GM13976 (cell line): ENCODE measurements at regions not wholly inside any gene's neighbourhood (a gene's known extent, or its start where the extent isn't known, plus 50 kb on each side); places are given as distances from the start of the nearest gene placed in this dataset.

Source experiments
- DNase-seq: peaks from one replicate; pipeline ENCODE4 v3.0.0; 2012; ENCODE audit warnings: low spot score
- in situ Hi-C: fragments of 300-500 bp; cut with MboI; formaldehyde crosslinking; loops from one replicate; pipeline ENCODE4 v1.12.0; 2022; ENCODE audit warnings: low sequenced_read_pairs, mixed read lengths, inconsistent platforms; ENCODE audit not compliant: unreplicated experiment
- TF ChIP-seq, protein P1 (sequence below): IDR thresholded peaks from 2 replicates; pipeline ENCODE4 v1.5.1; 2012; ENCODE audit warnings: borderline replicate concordance, mild to moderate bottlenecking; ENCODE audit not compliant: insufficient read depth; ENCODE audit errors: extremely low read depth, missing control alignments, control extremely low read depth

DNA sequence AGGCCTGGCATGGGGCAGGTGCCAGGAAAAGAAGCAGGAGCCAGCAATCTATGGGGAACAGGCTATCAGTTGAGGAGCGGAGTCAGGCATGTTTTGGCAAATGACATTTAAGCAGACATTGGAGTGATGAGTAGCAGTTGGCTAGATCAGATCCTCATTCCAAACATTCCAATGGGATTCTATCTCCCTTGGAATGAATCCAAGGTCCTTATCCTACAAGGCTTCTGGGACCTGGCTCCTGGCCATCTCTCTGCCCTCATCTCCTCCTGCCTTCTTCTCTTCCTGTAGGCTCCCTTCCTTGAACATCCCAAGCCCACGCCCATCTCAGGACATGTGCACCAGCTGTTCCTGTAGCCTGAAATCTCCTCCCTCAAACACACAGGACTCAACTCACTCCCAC is 1074.5 kb downstream of the TBC1D22A start:
- in situ Hi-C loops: no loop called here
- TF ChIP-seq, protein P1, sequence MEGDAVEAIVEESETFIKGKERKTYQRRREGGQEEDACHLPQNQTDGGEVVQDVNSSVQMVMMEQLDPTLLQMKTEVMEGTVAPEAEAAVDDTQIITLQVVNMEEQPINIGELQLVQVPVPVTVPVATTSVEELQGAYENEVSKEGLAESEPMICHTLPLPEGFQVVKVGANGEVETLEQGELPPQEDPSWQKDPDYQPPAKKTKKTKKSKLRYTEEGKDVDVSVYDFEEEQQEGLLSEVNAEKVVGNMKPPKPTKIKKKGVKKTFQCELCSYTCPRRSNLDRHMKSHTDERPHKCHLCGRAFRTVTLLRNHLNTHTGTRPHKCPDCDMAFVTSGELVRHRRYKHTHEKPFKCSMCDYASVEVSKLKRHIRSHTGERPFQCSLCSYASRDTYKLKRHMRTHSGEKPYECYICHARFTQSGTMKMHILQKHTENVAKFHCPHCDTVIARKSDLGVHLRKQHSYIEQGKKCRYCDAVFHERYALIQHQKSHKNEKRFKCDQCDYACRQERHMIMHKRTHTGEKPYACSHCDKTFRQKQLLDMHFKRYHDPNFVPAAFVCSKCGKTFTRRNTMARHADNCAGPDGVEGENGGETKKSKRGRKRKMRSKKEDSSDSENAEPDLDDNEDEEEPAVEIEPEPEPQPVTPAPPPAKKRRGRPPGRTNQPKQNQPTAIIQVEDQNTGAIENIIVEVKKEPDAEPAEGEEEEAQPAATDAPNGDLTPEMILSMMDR: no peak
- DNase-seq: no peak

DNA sequence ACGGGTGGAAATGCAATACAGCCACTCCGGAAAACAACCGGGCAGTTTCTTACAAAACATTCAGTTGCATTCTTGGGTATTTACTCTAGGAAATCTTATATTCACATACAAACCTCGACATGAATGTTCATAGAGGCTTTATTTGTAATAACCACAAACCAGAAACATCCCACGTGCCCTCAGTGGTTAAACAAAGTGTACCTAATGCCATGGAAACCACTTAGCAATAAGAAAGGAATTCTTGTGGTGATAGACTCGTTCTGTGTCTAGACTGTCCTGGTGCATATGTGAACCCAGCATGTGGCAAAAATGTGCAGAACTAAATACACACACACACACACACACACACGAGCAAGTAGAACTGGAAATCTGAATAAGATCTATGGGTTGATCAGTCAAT is 1073.3 kb downstream of the TBC1D22A start:
- in situ Hi-C loops: no loop called here
- DNase-seq: no peak
- TF ChIP-seq, protein P1: no peak

DNA sequence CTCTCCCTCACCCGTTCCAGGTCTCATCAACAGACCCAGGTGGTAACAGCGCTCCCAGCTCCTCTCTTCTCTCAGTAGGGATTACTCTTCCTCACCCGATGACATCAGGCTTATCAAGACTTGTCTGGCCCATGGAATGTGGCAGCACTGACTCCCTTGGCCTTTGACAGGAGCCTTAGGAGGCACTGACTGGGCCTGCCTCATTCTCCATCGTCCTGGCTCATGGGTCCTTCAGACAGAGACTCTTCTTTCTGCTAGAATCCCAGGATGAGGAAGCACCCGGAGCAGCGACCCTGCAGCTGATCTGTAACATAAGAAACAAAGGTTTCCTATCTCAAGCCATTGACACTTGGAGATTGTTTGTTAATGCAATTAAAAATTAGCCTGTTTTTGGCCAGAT is 1063.6 kb downstream of the TBC1D22A start:
- TF ChIP-seq, protein P1: no peak
- no peak for DNase-seq
- in situ Hi-C loops: no loop called here

DNA sequence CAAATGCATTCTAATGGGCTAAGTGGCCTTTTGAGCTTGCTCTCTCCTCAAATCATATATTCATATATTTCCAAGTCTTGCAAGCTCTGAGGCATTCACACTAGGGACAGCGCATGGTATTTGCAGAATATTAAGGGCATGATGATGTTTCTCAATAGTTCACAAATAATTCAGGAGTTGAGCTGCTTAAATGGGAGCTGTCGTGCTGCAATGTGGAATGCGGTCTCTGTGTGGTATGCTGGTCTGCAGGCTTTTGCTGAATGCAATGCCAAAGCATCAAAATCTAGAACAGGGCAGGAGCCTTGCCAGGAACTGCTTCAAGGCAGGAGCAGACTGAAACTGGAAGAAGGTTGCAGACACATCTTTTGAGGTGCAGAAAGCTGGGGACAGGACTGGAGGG is 1060.0 kb downstream of the TBC1D22A start:
- TF ChIP-seq, protein P1: no peak
- no peak for DNase-seq
- in situ Hi-C loops: no loop called here

DNA sequence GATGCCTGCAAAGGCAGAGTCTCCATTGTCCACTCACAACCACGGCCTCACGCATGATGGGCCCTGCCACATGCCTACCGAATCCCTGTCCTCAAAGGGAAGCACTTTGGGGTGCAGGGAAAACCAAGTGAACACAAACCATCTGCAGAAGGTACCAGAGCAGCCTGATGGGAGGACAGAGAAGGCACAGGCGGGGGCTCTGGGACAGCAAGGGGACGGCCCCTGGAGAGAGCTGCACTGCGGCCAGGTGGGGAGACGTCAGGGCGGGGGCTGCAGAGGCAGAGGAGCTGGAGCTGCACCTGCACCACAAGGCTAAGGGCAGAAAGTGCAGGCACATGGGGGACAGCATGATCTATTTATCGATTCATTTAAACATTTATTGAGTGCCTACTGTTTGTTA is 1056.0 kb downstream of the TBC1D22A start:
- DNase-seq: no peak
- TF ChIP-seq, protein P1: no peak
- in situ Hi-C loops: no loop called here

DNA sequence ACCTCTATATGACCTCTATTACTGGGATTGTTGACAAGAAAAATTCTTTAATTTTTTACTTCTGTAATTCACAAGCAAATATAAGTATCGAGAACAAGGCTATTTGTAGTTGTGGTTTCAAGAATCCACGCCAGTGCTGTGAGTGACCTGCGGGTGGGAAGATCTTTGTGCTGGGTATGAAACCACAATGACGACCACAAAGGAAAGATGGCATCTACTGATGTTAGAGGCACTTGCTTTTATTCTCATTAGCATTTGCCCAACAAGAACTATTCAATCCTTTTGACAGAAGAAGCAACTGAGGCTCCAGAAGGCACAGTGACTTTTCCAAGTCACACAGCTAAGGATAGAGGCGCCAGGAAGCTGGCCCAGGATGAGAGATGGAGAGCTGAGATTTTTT is 1054.9 kb downstream of the TBC1D22A start:
- in situ Hi-C loops: no loop called here
- no peak for DNase-seq
- TF ChIP-seq, protein P1: no peak

DNA sequence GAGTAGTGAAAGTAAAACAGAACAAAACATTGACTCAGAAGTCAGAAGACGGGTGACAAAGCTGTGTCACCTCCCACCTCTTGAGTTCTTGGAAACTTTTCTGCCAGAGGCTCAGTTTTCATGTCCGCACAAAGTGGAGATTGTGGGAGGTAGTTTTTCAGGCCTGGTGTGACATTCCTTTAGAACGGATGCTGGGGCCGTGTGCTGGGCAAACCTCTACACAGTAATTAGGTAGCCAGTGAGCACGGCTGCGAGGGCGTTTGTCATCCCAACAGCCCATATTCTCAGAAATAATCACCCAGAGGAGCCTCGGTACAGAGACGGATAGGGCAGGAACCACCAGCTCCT is 1054.4 kb downstream of the TBC1D22A start:
- DNase-seq: no peak
- in situ Hi-C loops: no loop called here

More for the DNA sequence above, 1054.4 kb downstream of the TBC1D22A start:
- TF ChIP-seq, protein P1: no peak
